Ovary (tissue), 7 donors: ENCODE measurements at regions not wholly inside any gene's neighbourhood (a gene's known extent, or its start where the extent isn't known, plus 50 kb on each side); places are given as distances from the start of the nearest gene placed in this dataset.

Source experiments
- DNase-seq, 5 donors: peaks; one replicate each; pipeline ENCODE4 v3.0.0-alpha.2; 2019 to 2020
- H3K27ac ChIP-seq, 2 donors: fragments of 200-600 bp; one replicate each; pipeline versions ENCODE4 v1.5.1 to v1.8.0; 2019 to 2022
- H3K27me3 ChIP-seq: fragments of 200-600 bp; one replicate; pipeline ENCODE4 v1.8.0; 2022
- H3K36me3 ChIP-seq: fragments of 200-600 bp; sonication (generic); one replicate; pipeline ENCODE4 v1.5.1; 2019
- H3K4me1 ChIP-seq: one replicate; pipeline ENCODE4 v1.8.1; 2013; ENCODE audit warnings: mild to moderate bottlenecking, moderate library complexity; ENCODE audit not compliant: insufficient read depth
- H3K4me3 ChIP-seq: fragments of 200-600 bp; sonication (generic); one replicate; pipeline ENCODE4 v1.5.1; 2017
- H3K9me3 ChIP-seq, 2 donors: fragments of 200-600 bp in 1 of 2; sonication (generic) in 1 of 2; one replicate each; pipeline versions ENCODE4 v1.5.1 to v1.8.1; 2013 to 2019; ENCODE audit warnings: mild to moderate bottlenecking in 1 of 2, moderate library complexity in 1 of 2
- EP300 ChIP-seq: sonication (generic); formaldehyde crosslinking; IDR thresholded peaks from one replicate; pipeline ENCODE4 v1.6.1; 2017; ENCODE audit warnings: antibody characterized with exemption
- POLR2A ChIP-seq: fragments of 450-650 bp; IDR thresholded peaks from one replicate; pipeline ENCODE4 v1.6.1; 2017; ENCODE audit warnings: antibody characterized with exemption, mild to moderate bottlenecking, moderate library complexity
- WGBS, 3 donors: extraction: QIAGEN DNeasy Blood & Tissue Kit in 1 of 3; methylation state at CpG; one replicate each; pipeline versions ENCODE4 v1.1.5 to v1.1.7; 2013 to 2017; 5-methylcytosine and 5-hydroxymethylcytosine counted together
- intact Hi-C, 4 donors: fragments of 100-400 bp; cut with DNase I; formaldehyde crosslinking; loops; one replicate each; pipeline versions ENCODE4 v1.11.0 to v1.15.1; 2022 to 2023
- TF ChIP-seq, protein P1 (sequence below), 3 donors: fragments of 450-650 bp in 2 of 3; fragments of 200-600 bp in 1 of 3; IDR thresholded peaks; one replicate each; pipeline versions ENCODE4 v1.5.1 to v1.8.0; 2016 to 2022; ENCODE audit warnings: antibody characterized with exemption in 3 of 3, mild to moderate bottlenecking in 1 of 3
- donor health status: DM: no; HTN: no; CAD: no; lungs with moderate emphysema.
- donor health status: DM: no; HTN: no; CAD: no.
- donor health status: Bipolar disorder and iron deficiency.
- donor health status: DM: no; HTN: no; CAD: no.
- donor health status: DM: yes; HTN: yes; CAD: no.

DNA sequence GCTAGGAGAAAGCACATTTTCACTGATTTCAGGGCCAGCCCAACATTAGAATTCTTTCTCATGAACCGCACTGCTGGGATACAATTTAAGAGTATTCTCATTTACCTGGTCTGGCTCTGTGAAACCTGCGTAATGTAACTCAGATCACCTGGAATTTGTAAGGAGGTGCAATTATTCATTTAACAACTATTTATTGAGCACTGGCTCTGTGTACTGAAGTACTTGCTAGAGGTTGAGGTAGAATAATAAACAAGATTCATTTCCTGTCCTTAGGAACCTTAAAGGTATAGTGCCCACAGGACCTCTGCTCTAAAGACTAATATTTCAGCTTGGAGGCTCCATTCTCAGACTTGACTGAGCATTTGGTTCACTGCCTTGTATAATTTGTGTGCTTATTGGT, 242.2 kb upstream of the ZPLD1 start:
- TF ChIP-seq, protein P1, sequence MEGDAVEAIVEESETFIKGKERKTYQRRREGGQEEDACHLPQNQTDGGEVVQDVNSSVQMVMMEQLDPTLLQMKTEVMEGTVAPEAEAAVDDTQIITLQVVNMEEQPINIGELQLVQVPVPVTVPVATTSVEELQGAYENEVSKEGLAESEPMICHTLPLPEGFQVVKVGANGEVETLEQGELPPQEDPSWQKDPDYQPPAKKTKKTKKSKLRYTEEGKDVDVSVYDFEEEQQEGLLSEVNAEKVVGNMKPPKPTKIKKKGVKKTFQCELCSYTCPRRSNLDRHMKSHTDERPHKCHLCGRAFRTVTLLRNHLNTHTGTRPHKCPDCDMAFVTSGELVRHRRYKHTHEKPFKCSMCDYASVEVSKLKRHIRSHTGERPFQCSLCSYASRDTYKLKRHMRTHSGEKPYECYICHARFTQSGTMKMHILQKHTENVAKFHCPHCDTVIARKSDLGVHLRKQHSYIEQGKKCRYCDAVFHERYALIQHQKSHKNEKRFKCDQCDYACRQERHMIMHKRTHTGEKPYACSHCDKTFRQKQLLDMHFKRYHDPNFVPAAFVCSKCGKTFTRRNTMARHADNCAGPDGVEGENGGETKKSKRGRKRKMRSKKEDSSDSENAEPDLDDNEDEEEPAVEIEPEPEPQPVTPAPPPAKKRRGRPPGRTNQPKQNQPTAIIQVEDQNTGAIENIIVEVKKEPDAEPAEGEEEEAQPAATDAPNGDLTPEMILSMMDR (IDR thresholded peaks at IDR 0.05): no peak
- TF ChIP-seq EP300 (no peak), POLR2A (no peak)
- no peaks in the 10 kb centered on the region for H3K27me3 ChIP-seq
- no peaks in the 10 kb centered on the region for H3K36me3 ChIP-seq

DNA sequence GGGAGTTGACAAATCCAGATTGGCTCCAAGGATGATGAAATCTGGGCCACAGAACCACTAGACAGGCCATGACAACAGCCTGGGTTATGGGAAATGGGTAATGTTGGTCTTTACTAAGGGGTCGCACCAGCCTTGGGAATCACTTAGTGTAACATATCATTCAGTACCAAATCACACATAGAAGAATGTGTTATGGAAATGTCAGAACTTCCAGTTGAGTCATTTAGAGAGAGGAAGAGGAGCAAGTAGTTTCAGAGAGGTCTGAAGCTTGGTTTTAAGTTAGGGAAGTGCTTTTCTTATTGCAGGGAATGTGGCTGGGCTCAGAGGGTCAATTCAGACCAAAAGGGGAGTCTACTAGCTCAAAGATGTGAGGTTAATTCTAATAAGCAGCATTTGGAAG, 241.6 kb upstream of the ZPLD1 start:
- intact Hi-C loops: no loop called here
- Histone ChIP-seq H3K27me3 (no peaks in the 10 kb centered on the region), H3K4me3 (no peak overlapping the region), H3K9me3 (no peaks in the 10 kb centered on the region), H3K36me3 (no peaks in the 10 kb centered on the region), H3K27ac (no peak overlapping the region), H3K4me1 (peaks cover 4% of the 10 kb centered on the region)
- no peak for DNase-seq
- TF ChIP-seq POLR2A (no peak), EP300 (no peak)
- TF ChIP-seq, protein P1 (IDR thresholded peaks at IDR 0.05): no peak
- WGBS, 3 donors: 96 to 97% (median 97%) methylated on average over 1 of the region's 1 CpG

More for the DNA sequence above, 242.2 kb upstream of the ZPLD1 start:
- no peak overlapping the region for H3K27ac ChIP-seq
- H3K4me1 ChIP-seq: peaks cover 4% of the 10 kb centered on the region
- WGBS, 3 donors: 92 to 100% (median 97%) methylated on average over 2 of the region's 2 CpGs
- no peaks in the 10 kb centered on the region for H3K9me3 ChIP-seq
- DNase-seq: no peak
- H3K4me3 ChIP-seq: no peak overlapping the region
- intact Hi-C loops: no loop called here

DNA sequence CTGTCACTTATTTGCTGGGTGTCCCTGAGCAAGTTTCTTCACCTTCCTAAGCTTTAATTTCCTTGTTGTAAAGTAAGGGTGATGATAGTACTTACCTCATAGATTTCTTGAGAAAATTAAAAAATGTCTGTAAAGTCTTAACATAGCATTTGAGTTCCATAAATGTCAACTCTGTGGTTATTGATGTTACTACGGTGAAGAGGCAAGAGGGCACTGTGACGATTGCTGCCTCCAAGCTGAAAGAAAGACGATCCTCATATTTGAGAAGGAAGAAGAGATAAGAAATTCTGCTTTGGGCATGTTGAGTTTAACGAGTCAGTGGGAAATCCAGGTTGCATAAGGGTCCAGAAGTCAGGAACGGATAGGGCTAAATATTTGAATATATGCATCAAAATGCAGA, 240.8 kb upstream of the ZPLD1 start:
- intact Hi-C loops: no loop called here
- H3K27me3 ChIP-seq: no peaks in the 10 kb centered on the region
- no peak overlapping the region for H3K27ac ChIP-seq
- no peak for DNase-seq
- whole genome bisulfite sequencing, 3 donors: 63 to 71% (median 65%) methylated on average over 5 of the region's 5 CpGs
- H3K4me3 ChIP-seq: no peak overlapping the region
- no peaks in the 10 kb centered on the region for H3K9me3 ChIP-seq
- H3K36me3 ChIP-seq: no peaks in the 10 kb centered on the region
- H3K4me1 ChIP-seq: peaks cover 4% of the 10 kb centered on the region
- TF ChIP-seq, protein P1 (IDR thresholded peaks at IDR 0.05): no peak

- no peak overlapping the region for H3K27ac ChIP-seq
- H3K36me3 ChIP-seq: no peaks in the 10 kb centered on the region
- 87 to 100% (median 88%) methylated on average over 1 of the region's 1 CpG for WGBS, 3 donors
- no peak for TF ChIP-seq EP300
- TF ChIP-seq, protein P1 (IDR thresholded peaks at IDR 0.05): no peak
- no peak for TF ChIP-seq POLR2A
- H3K27me3 ChIP-seq: no peaks in the 10 kb centered on the region
- no peak for DNase-seq
- intact Hi-C loops: no loop called here
- no peak overlapping the region for H3K4me3 ChIP-seq
- H3K4me1 ChIP-seq: peaks cover 4% of the 10 kb centered on the region
- H3K9me3 ChIP-seq: no peaks in the 10 kb centered on the region
Observed at GRCh38 chr3:102194760-102195159, 240.1 kb upstream of the ZPLD1 start.
